ENCODE measurements at regions not wholly inside any gene's neighbourhood (a gene's known extent, or its start where the extent isn't known, plus 50 kb on each side); places are given as distances from the start of the nearest gene placed in this dataset.

DNA sequence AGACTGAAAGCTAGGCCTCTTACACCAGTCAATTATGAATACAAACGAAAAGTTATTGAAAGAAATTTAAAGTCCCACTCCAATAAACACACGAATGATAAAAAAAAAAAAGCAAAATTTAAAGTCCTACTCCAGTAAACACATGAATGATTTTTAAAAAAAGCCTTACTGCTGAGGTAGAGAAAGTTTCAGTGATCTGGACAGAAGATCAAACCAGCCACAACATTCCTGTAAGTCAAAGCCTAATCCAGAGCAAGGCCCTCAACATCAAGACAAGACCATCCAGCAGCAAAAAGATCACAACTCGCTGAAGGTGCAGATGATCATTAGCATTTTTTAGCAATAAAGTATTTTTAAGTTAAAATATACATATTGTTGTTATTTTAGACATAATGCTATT is 95.6 kb upstream of the LIPC start:
- H3K27ac Mint-ChIP-seq (ENCODE audit: unreplicated experiment) = no peak overlapping the region

DNA sequence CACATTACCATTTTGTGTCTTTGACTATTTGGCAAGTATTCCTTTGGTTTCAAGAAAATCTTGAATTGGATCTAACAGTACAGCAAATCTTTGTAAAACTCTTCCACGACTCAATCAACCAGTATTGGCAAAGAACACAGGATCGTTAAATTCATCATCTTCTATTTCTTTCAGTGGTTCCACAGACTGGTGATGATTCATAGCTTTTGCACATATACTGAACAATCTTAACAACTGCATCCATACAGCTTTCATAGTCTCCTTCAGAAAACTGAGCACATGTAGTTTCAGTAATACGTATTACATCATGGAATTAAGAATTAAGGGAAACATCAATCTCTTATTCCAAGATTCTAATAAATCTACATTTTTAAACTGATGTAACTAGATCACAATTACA is 91.6 kb upstream of the LIPC start:
- H3K9me3 Mint-ChIP-seq (ENCODE audit: low read depth) = no peaks in the 10 kb centered on the region
- peaks cover 4% of the 10 kb centered on the region for H3K4me1 Mint-ChIP-seq (ENCODE audit: low read depth)
- H3K27me3 Mint-ChIP-seq (ENCODE audit: low read depth) = no peaks in the 10 kb centered on the region
- no peak for TF ChIP-seq CTCF (IDR thresholded peaks at IDR 0.05)
- H3K4me3 Mint-ChIP-seq (ENCODE audit: unreplicated experiment) = no peak overlapping the region
- H3K27ac Mint-ChIP-seq (ENCODE audit: unreplicated experiment) = no peak overlapping the region
- no peak for DNase-seq (ENCODE audit: low spot score)
- no peaks in the 10 kb centered on the region for H3K36me3 Mint-ChIP-seq (ENCODE audit: low read depth)

More for the DNA sequence above, 95.6 kb upstream of the LIPC start:
- DNase-seq (ENCODE audit: low spot score) = no peak
- H3K36me3 Mint-ChIP-seq (ENCODE audit: low read depth) = no peaks in the 10 kb centered on the region
- no peak overlapping the region for H3K4me3 Mint-ChIP-seq (ENCODE audit: unreplicated experiment)
- H3K9me3 Mint-ChIP-seq (ENCODE audit: low read depth) = peaks cover 3% of the 10 kb centered on the region
- no peaks in the 10 kb centered on the region for H3K27me3 Mint-ChIP-seq (ENCODE audit: low read depth)
- peaks cover 23% of the 10 kb centered on the region for H3K4me1 Mint-ChIP-seq (ENCODE audit: low read depth)
- TF ChIP-seq CTCF (IDR thresholded peaks at IDR 0.05) = no peak

GRCh38 chr15:58342508-58342907 is 89.3 kb upstream of the LIPC start:
- no peaks in the 10 kb centered on the region for H3K36me3 Mint-ChIP-seq (ENCODE audit: low read depth)

GRCh38 chr15:58344213-58345070 is 87.3 kb upstream of the LIPC start:
- Mint-ChIP-seq H3K36me3 (ENCODE audit: low read depth) (peaks cover 2% of the 10 kb centered on the region), H3K27me3 (ENCODE audit: low read depth) (no peaks in the 10 kb centered on the region), H3K4me3 (ENCODE audit: unreplicated experiment) (no peak overlapping the region), H3K4me1 (ENCODE audit: low read depth) (peaks cover 4% of the 10 kb centered on the region), H3K9me3 (ENCODE audit: low read depth) (peaks cover 2% of the 10 kb centered on the region), H3K27ac (ENCODE audit: unreplicated experiment) (no peak overlapping the region)
- TF ChIP-seq CTCF (IDR thresholded peaks at IDR 0.05) = no peak
- DNase-seq (ENCODE audit: low spot score) = no peak

More at GRCh38 chr15:58342508-58342907, 89.3 kb upstream of the LIPC start:
- no peak for DNase-seq (ENCODE audit: low spot score)
- TF ChIP-seq CTCF (IDR thresholded peaks at IDR 0.05) = no peak
- Mint-ChIP-seq H3K27ac (ENCODE audit: unreplicated experiment) (no peak overlapping the region), H3K27me3 (ENCODE audit: low read depth) (no peaks in the 10 kb centered on the region), H3K9me3 (ENCODE audit: low read depth) (peaks cover 2% of the 10 kb centered on the region), H3K4me1 (ENCODE audit: low read depth) (peaks cover 4% of the 10 kb centered on the region), H3K4me3 (ENCODE audit: unreplicated experiment) (no peak overlapping the region)

DNA sequence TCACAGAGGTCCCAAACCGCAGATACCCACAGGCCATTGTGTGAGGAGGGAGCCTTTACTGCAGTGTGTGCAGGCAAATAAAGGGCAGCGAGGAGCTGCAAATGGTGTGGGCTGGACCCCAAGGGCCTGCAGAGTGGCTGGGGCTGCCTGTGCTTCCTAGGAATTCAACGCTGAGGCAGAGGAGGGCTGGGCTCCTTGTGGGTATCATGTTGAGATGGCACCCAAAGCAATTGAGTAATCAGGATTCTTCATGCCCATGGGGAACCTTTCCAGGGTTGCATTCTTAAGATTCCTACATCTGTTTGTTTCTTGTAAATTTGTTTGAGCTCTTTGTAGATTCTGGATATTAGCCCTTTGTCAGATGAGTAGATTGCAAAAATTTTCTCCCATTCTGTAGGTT is 85.4 kb upstream of the LIPC start:
- Mint-ChIP-seq H3K36me3 (ENCODE audit: low read depth) (peaks cover 2% of the 10 kb centered on the region), H3K27me3 (ENCODE audit: low read depth) (peaks cover 2% of the 10 kb centered on the region), H3K27ac (ENCODE audit: unreplicated experiment) (no peak overlapping the region), H3K4me3 (ENCODE audit: unreplicated experiment) (no peak overlapping the region), H3K4me1 (ENCODE audit: low read depth) (peaks cover 4% of the 10 kb centered on the region), H3K9me3 (ENCODE audit: low read depth) (peaks cover 2% of the 10 kb centered on the region)
- TF ChIP-seq CTCF (IDR thresholded peaks at IDR 0.05) = no peak
- DNase-seq (ENCODE audit: low spot score) = no peak

Measured in chondrocyte (in vitro differentiated cells).